ENCODE measurements at regions not wholly inside any gene's neighbourhood (a gene's known extent, or its start where the extent isn't known, plus 50 kb on each side); places are given as distances from the start of the nearest gene placed in this dataset.

DNA sequence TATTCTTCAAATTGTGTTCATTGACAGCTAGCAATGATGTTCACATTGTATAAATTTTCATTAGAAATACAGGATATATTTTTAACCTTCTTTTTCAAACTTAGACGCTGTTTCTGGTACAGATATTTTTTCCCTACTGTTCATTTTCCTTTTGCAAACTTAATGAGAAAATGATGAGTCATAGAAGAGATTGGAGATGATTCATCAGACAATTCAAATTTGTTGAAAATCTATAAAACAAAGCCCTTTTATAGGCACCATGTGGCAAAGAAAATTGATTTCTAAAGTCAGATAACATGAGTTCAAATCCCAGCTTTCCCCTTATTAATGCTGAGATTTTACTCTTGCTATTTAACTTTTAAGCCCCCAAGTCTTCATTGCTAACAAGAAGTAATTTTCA is 728.8 kb upstream of the DDX18 start:
- DNase-seq = no peak

DNA sequence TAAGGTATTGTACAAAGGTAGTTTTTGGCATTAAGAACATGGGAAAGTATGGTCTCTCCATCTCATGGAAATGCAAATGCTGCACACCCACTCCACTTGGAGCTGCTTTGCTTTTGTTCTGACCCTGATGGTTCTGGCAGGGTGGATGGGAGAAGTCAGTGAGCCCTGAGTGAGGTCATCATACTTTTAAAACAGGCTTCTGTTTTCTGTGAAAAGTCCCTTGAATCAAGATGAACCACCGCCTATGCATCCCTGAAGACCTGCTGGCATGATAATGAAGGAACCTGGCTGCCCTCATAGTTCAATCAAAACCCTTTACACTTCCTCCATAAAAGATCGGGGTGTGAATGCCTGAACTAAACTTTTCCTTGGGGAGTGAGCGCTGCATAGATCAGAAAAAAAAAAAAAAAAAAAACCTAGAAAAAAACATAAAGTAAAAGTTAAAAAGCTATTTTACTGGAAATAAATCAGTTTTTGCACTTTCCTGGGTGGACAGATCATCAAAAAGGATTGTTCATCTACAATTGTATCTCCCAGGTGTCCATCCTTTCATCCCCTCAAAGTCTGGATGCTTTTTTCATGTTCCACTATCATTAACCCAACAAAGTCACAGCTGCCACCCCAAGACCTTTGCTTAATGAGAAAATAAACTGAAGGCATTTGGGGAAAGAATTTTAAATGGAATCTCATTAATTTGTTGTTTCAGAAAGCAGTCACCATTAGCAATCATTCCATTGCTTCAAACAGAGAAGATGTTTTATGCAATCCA is 728.1 kb upstream of the DDX18 start:
- DNase-seq = no peak

DNA sequence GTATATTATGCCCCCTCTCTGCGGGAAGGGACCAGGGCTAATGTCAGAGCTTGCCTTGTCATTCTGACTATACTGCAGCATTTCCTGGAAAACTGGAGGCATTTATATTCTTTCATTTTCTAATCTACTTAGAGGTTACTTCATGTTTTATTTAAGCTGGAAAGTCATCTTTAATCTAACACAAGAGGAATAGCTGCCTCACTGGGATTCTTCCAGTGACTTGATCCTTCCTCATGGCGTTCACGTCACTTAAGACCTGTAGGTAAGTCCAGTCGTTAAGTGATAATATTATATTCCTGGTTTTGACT is 727.6 kb upstream of the DDX18 start:
- no peak for DNase-seq

DNA sequence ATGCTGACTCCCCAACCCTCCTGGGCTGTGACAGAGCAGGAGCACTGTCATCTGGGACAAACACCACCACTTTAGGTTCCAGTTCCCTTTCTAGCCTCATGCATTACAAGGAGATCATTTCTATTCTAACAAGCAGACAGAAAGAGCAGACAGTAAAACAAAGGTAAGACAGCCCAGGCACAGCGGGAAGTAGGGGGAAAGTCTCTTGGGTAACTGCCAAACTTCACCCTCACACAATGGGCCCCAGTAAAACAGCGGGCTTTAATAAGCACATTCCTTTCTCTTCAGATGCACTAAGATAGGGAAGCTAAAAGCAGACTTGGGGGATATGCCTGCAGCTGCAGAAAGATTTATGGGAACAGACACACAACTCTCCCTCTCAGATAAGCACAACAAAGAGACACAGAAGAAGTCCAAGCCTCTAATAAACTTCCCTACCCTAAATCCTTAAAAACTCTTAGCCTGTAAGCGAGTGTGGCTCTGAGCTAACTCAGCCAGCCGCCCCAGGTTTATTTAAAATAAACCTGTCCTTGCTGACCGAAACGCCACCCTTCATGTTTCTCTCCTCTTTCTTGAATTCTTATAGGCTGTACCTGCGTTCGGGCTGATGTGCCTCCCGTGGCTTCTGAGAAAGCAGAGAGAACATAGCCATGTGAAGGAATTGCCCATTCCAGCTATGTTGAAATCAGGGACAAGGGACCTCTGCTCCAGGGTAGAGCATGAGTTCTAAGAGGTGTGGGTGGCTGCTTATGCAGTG is 726.8 kb upstream of the DDX18 start:
- no peak for DNase-seq

DNA sequence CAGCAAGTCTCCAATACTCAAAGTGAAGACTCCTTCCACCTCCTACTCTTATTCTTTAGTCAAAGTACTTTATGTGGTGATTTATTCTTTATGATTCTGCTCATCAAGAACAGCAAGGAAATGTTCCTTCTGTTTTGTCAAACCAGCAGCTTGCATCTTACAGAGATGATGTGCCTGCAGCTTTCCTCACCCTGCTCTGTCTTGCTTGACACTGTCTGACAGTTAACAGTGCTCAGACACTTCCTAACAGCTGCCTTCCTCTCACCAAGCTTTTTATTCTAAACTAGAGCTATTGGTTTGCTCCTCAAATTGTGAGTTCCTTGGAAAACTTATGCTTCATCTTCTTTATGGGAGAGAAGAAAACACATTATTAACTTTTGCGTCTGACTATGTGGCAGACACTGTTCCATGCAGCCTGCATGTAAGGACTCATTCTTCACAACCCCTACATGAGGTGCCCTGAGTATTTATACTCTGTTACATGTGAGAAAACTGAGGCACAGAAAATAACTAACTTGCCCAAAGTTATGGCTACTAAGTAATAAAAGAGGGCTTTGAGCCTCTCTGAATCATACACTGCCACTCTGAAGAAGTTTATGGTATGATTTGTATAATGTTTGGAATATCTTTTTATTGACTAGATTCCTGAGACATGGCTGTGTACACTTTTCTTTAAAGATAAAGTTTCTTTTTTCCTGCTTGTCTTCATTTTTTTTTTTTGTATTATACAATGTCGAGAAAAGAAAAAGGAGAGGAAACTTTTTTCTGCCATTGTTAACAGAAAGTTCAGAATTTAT is 723.3 kb upstream of the DDX18 start:
- no peak for DNase-seq

DNA sequence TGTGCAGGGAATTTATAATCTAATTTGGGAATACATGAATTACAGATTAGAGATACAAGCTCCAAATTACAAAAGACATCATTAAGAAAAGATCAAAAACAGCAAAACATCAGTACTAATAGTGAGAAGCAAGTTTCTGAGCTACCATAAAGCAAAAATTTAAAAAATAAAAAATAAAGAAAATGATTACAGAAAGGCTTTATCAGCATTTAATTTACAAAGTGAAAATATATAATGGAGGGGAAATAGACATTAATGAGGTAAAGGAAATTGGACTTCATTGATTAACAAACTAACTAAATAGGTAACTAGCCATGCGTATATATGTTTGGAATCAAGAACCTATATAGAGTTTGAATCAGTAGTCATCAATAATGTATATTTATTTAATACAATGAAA is 712.9 kb upstream of the DDX18 start:
- DNase-seq = no peak

DNA sequence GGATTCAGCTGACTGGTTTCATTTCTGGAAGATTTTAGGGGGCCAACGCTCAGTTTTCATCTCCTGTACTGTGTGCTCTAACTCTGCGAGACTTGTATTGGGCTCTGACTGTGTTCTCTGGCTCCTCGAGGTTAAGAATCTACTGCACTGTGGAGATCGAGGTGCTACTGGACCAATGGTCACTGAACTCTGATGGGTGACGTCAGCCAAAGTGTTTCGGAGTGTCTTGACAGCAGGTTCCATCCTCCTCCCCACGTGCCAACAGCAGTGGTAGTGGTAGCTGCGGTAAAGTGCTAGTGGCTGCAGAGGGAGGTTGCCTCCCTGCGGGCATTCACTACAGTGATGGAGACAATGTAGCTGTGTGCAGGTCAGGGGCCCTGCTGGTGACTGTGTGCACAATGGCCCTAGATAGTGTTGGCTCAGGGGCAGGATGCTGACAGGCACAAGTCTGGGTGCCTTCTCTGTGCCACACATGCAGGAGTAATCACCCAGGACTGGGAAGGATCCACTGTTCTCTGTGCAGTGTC is 705.7 kb upstream of the DDX18 start:
- no peak for DNase-seq

DNA sequence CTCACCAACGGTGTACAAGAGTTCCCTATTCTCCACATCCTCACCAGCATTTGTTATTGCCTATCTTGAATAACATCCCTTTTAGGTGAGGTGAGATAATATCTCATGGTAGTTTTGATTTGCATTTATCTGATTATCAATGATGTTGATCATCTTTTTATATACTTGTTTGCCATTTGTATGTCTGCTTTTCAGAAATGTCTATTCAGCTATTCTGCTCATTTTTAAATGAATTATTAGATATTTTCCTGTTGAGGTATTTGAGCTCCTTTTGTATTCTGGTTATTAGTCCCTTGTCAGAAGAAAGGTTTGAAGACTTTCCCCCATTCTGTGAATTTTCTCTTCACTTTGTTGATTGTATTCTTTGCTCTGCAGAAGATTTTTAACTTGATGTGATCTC is 695.5 kb upstream of the DDX18 start:
- no peak for DNase-seq

DNA sequence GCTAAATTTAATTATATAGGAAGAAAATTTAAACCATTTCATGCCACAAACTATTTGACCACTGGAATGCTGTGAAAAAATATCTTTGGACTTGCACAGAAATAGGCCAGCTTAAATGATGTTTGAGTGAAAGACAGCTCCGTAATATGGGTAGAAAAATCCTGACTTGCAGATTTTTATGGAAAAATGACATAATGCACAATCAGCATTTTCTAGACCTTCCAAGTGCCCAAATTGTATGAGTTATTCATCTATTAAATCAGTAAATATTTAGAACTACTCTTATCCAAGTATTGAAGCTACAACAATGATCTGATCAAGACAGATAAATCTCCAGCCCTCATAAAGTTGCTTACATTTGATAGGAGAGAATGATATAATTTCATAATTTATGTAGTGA is 691.1 kb upstream of the DDX18 start:
- DNase-seq = no peak

DNA sequence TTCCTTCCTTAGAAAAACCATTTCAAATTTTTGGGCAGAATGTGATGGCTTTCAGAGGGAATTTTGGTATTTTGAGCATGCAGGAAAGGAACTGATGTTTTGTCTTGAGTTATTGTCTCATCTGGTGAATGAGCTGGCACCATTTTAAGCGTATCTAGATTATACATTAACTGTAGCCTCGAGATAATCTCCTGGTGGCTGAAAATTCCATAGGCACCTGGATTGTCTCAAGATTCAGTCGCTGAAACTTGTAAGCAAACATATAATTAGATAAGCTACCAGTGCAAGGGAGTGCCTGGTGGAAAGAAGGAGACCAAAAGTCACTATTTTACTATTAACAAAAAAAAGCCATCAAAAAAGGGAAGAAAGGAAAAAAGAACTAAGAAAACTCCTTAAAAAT is 687.8 kb upstream of the DDX18 start:
- no peak for DNase-seq

DNA sequence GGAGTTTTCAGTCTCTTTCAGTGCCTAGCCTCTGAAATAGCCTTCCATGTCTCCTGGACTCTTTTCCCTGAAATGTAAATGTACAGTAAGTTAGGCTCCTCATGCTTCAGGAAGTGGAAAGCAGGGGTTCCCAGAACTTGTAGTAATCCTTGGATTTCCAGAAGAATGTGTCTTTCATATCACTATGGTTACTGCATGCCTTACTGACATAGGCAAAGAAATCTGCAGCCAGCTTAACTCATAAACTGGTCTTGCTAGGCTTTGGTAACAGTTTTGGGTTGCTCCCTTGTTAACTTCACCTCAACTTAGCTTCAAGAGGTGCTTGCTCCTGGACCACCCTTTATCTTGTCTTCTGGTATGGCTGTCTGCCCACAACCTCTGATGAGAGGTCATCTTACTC is 686.8 kb upstream of the DDX18 start:
- no peak for DNase-seq

DNA sequence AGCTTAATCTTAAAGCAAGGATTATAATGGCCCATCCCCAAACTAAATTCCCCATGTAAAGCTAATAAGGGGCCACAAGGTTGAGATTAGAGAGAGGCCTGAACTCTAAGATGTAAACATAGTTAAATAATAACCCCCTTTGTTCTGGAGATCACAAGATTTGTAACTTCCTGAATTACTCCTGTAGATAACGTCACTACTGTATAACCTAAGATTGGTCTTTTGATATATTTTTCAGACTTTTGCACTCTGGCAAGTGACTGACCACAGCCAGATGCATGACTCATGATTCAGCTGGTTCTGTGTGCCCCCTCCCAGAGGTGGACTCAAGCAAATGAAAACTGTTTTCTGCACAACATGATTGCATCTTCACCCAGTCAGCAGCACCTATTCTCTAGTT is 686.0 kb upstream of the DDX18 start:
- DNase-seq = no peak

DNA sequence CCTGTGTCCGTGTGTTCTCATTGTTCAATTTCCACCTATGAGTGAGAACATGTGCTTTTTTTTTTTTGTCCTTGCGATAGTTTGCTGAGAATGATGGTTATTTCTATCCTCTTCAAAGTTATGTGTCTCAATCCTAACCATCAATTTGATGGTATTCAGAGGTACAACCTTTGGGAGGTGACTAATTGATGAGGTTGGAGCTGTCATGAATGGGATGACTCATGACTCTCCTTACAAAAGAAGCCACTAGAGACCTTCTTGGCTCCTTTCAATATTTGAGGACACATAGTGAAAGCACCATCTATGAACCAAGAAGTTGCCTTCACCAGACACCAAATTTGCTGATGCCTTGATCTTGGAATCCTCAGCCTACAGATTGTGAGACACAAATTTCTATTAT is 677.1 kb upstream of the DDX18 start:
- no peak for DNase-seq

DNA sequence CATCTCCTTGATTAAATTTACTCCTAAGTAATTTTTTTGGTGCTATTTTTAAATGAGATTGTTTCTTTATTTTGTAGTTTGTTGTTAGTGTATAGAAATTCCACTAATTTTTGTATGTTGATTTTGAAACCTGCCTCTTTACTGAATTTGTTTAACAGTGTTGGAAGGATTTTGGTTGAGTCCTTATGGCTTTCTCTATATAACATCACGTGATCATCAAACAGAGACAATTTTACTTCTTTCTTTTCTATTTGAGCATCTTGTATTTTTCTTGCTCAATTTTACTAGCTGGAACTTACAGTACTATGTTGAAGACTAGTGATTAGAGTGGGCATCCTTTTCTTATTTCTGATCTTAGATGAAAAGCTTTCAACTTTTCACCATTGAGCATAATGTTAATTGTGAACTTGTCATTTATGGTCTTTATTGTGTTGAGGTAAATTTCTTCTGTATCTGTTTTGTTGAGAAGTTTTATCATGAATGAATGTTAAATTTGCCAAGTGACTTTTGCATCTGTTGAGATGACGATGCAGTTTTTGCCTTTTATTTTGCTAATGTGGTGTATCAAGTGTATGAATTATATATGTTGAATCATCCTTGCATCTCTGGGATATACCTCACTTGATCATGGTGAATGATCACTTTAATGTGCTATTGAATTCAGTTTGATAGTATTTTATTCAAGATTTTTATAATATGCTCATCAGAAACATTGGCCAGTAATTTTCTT is 645.3 kb upstream of the DDX18 start:
- no peak for DNase-seq

DNA sequence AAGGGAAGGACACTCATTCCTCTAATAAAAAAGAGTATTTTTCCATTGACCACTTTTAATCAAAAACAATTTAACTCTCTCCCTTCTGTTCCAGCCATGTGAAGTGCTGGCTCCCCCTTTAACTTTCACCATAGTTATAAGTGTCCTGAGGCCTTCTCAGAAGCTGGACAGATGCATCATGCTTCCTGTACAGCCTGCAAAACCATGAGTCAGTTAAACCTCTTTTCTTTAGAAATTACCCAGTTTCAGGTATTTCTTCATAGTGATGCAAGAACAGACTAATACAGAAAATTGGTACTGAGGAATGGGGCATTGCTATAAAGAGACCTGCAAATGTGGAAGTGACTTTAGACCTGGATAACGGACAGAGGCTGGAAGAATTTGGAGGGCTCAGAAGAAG is 643.6 kb upstream of the DDX18 start:
- DNase-seq = no peak

DNA sequence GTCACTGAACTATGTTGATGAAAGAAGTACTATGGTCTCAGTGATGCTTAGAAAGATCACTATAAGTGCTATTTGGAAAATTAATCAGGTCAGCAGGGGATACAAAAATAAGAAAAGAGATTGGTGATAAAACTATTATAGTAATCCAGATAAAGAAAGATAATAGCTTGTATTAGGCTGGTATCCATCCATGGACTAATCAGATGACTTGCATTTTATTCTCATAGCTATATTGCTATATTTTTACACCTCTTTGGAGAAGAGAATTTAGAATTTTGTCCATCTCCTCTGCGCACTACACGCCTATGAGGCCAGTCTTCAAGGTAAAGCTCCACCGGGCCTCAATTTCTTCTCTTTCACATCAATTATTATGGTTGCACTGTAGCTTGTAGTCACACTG is 635.1 kb upstream of the DDX18 start:
- DNase-seq = no peak

DNA sequence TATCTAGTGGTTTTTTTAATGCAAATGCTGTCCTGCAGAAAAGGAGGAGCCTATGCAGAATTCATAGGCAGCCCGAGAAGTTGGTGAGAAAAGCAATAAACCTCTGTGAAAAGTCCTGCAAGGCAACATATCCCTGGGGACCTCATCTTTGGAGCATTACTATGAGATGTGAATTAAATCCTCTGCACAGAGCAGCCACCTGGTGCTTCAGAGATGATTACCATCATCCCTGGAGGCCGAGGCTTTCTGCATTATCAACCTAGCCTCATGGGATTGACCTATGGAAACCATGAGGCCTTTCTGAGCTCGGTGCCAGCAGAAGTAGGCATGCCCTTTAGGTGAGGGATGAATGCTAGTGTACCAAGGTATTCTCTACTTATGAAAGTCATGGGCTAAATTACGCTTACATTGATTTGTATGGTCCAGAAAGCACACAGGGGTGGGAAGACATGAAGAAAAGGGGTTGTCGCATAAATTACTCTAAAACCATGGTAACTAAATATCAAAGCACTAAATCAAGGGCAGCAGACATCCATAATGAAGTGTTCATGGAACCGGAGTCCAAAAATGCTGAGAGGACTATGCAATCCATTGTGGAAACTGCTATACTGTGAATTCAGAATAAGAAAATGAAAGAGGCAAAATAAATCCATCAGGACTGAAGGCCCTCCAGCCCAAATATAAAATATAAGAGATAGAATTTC is 623.5 kb upstream of the DDX18 start:
- no peak for DNase-seq

DNA sequence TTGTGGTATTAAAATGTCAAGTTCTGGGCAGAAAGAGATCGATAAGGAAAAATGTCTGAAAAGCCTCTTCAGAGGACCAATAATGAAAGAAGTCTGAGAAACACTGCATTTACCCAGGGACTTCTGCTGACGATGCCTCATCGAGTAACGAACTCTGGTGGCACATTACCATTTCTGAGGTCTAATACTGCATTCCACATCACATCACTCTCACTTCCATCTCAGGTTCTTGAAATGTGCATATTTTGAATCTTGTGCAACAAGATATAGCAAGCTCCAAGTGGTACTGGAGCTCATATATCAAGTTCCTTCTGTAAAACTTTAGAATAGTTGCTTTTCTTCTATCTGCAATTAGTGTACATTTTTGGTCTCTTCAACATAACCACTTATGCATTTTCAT is 619.1 kb upstream of the DDX18 start:
- DNase-seq = no peak

DNA sequence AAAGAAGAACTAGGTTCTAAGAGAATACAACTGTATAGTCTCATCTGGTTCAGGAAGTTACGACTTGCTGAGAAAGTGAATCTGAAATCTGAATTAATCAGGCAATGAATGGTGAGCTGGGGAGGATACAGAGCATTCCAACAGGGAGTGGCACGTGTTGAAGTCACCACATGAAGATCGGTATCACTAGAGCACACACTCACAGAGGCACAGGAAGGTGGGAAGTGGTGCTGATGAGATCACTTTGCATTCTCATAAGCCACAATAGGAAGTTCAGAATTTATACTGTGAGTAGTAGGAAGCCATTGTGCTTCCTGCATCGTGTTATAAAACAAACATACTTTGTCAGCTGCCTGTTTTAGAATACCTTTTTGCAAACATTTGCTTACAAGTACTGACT is 615.0 kb upstream of the DDX18 start:
- no peak for DNase-seq

DNA sequence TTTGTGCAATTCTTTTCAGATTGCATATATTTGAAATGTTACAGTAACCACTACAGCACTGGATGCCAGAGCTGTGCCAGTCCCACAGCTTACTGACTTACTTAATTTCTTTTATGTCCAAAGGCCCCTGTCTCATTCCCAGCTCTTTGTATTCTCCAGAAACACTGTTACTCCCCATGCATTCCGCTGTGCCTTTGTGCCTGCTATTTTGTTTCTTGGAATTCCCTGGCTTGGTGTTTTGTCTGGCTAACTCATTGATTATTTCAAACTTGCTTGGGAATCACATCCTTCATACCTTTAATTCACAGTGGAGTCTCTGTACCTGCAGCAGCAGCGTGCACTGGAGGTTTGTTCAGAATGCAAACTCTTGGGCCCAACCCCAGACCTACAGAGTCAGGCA is 601.9 kb upstream of the DDX18 start:
- DNase-seq = no peak

DNA sequence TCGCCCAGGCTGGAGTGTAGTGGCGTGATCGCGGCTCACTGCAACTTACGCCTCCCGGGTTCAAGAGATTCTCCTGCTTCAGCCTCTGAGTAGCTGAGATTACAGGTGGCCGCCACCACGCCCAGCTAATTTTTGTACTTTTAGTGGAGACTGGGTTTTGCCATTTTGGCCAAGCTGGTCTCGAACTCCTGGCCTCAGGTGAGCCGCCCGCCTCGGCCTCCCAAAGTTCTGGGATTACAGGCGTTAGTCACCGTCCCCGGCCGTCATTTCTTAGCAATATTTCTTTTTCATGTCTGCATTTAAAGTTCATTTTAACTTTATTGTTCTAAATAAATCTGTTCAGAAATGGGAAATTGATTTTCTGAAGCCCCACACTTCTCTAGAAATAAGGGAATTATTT is 597.3 kb upstream of the DDX18 start:
- no peak for DNase-seq

DNA sequence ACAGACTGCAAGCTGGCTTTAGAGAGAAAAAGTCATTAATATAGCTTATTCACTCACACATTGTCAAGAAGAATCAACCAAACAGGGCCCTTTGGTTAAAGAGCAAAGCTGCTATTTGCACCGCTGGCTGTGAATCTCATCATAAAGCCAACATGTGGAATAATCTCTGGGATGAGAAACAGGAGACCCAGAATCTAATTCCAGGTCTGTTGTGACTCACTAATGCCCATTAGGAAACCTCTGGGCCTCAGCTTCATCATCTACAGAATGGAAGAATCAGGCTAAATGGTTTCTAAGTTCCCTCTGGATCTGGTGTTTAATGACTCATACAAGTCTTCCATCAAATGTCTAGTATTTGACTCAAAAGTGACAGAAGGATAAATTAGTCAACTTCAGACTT is 591.7 kb upstream of the DDX18 start:
- no peak for DNase-seq

DNA sequence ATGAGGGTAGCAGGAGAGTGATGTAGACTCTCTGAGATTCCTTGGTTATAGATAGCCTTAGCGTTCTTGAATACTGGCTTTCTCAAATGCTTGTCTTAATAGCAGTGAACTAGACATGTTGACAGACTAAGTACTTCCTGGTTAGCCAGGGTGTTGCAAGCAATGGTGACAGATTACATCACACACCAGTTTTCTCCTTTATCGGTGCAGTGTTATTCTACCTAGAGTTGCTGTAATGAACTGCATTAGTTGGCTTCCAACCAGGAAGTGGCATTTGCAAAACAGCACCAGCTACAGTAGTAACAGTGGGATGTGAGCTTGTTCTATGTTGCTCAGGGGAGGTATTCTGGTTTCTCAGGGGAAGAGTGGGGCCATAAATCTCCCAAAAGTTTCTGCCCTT is 582.2 kb upstream of the DDX18 start:
- DNase-seq = no peak

All from NCI-H1092 treated with DMSO at 0.1 percent for 48 hours (cell line).